CD4-positive, alpha-beta T cell treated with Interleukin-6 for 4 hours (primary cell): ENCODE measurements at regions not wholly inside any gene's neighbourhood (a gene's known extent, or its start where the extent isn't known, plus 50 kb on each side); places are given as distances from the start of the nearest gene placed in this dataset.

Experiments used
- DNase-seq: peaks from one replicate; pipeline ENCODE4 v3.0.0-alpha.2; 2020; ENCODE audit warnings: mixed read lengths

- DNase-seq: no peak
Measured at GRCh38 chr7:42617071-42617765, 294.7 kb downstream of the C7orf25 start.

GRCh38 chr7:42614636-42615035, 297.2 kb downstream of the C7orf25 start:
- no peak for DNase-seq

DNA sequence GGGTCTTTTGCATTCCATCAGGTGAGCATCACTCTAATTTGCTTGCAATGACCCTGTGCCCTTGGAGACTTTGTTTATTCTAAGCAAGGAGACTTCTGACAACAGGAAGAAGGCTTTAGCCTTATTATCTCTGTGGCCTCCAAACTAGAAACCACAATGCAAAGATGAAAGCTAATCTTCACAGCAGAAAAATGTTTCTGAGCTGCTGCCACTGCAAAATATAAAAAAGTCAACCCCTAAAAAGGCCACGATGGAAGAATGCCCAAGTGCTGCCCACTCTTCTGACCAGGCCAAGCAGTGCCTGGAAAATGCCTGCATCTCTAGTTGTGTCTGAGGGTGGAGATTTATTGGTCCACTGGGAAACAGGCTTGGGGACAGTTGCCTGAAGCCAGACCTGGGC, 299.9 kb downstream of the C7orf25 start:
- no peak for DNase-seq

DNA sequence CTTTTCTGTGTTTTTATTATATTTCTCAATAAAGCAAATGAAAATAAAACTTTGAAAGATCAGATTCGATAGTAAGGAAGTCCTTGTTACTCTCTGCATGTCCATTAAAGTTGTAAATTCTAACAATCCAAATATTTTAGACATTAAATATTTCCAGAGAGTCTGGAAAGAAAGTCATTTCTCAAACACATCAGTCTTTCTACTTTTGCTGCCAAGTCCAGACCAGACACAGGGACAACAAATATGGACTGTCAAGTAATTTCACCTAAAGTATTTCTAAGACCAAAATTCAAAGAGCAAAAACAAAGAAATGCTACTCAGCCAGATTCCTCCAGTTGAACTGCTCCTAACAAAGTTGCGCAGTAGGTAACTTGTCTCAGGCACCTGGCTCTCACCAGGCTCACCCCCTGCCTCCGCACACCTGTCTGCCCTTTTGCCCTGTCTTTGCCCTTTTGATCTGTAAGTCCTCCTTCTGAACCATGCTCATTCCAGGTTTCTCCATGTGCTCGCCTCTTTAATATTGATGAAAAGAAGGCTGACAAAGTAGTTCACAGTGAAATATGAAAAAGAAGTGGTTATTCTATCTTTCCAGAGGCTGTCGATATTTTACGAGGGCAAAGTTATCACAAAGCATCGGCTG, 300.5 kb downstream of the C7orf25 start:
- no peak for DNase-seq

DNA sequence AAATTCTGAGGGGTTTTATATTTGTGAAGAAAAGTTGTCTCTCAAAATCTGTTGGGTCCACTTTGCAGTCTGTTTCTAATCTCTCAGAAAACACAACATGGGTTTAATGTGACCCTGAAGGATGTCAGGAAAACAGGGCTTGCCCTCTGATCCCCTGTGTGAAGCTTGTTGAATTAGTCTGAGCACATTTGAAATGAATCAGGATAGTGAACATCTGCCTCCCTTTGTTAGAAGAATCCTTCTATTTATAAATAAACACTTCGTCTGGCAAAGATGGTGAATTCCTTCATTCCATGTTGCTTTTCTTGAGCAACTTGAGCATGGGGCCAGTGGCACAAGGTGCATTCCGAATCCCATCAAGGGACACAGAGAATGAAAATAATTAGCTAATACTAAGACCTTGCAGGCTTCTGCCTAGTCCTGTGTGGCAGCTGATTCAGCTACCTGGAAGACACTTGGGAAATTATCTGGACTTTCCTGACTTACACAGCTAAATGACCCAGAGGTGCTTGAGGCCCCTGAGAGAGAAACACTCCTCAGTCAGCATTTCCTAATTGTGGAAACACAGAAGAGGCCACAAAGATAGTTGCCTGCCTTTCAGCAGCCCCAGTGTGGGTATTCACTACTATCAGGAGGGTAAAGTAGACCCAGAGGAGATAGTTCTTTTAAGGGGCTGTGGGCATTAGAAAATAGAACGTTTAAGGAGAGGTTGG, 305.5 kb downstream of the C7orf25 start:
- no peak for DNase-seq

GRCh38 chr7:42605406-42606192, 306.3 kb downstream of the C7orf25 start:
- DNase-seq: no peak

DNA sequence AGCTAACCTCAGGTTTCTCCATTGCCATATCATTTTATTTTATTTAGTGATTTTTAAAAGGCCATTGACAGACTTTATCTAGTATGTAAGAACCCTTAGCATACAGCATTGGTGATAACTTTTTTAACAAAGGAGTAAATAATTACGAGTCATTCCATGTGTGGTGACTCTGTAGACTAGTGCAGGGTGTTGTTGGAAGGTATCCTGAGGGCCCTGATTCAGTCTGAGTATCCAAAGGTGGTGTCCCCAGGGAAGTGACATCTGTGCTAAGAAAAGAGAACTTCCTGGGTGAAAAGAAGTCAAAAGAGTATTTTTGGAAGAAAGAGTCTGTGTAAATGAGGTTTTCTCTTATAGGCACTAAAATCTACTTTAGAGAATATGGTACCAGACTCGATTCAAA, 308.4 kb downstream of the C7orf25 start:
- DNase-seq: no peak

- DNase-seq: no peak
Measured at GRCh38 chr7:42597300-42597699, 314.6 kb downstream of the C7orf25 start.

- DNase-seq: no peak
Measured at GRCh38 chr7:42596737-42597136, 315.1 kb downstream of the C7orf25 start.

DNA sequence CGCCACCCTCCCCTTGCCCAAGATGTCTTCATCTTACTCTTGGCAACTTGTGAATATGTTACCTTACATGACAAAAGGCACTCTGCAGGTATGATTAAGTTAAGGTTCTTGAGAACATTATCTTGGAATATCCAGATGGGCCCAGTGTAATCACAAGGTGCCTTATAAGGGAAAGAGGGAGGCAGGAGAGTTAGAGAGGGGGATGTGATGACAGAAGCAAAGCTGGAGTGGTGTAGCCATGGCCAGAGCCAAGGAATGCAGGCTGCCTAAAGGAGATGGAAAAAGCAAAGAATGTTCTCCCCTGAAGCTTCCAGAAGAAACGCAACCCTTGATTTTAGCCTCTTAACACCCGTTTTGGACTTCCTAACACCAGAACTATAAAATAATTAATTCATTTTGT, 318.0 kb downstream of the C7orf25 start:
- DNase-seq: no peak

DNA sequence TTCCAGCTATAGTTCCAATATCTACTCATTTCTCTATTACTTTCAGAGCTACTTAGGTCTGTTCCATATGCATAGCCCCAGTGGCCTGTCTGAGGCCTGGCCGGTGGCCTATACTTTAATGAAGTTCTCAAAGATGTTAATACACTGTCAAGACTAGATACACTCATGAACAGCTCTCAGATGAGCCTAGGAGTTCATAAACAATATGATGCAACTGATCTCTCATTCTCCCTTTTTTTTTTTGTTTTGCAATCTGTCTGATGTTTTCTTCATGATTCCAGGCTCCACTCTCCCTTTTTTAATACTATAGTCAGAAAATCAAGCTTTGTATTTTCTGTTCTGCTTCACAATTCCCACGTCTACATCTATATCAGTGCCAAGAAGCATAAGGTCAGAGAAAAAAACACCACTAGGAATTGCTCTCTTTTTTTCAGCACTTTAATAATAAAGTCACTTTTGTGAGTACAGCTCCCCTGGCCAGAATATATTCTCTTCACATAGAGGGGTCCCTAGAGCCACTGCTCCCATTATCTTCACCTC, 321.0 kb downstream of the C7orf25 start:
- no peak for DNase-seq

DNA sequence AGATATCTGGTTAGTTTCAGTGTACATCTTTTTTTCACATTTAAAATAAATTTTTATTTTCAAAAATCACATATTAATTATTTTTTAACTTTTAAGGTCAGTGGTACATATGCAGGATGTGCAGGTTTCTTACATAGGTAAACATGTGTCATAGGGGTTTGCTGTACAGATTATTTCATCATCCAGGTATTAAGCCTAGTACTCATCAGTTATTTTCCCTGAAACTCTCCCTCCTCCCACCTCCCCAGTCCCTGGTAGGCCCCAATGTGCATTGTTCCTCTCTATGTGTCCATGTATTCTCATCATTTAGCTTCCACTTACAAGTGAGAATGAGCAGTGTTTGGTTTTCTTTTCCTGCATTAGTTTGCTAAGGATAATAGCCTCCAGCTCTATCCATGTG, 323.0 kb downstream of the C7orf25 start:
- DNase-seq: no peak

DNA sequence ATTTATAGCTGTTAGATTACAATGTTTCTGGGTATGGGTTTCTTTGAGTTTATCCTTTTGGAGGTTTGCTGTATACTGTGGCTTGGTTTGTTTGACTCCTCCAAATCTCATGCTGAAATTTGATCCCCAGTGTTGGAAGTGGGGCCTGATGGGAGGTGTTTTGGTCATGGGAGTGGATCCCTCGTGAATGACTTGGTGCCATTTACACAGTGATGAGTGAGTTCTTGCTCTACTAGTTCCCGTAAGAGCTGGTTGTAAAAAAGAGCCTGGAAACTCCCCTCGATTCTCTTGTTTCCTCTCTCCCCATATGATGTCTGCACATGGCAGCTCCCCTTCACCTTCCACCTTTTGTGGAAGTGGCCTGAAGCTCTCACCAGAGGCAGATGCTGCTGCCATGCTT, 324.1 kb downstream of the C7orf25 start:
- no peak for DNase-seq

DNA sequence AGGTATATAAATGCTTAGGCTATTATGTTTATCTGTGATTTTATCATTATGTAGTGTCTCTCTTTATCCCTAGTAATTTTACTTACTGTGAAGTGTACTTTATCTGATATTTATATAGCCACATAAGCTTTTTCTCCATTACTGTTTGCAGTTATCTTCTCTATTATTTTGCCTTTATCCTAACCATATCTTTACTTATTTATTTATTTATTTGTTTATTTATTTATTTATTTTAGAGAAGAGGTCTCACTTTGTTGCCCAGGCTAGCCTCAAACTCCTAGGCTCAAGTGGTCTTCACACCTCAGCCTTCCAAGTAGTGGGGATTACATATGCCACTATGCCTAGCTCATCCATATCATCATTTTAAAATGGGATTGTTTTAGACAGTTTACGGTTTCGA, 331.8 kb downstream of the C7orf25 start:
- DNase-seq: no peak

- DNase-seq: no peak
Measured at GRCh38 chr7:42575171-42575570, 336.7 kb downstream of the C7orf25 start.

GRCh38 chr7:42574685-42575084, 337.2 kb downstream of the C7orf25 start:
- DNase-seq: no peak

DNA sequence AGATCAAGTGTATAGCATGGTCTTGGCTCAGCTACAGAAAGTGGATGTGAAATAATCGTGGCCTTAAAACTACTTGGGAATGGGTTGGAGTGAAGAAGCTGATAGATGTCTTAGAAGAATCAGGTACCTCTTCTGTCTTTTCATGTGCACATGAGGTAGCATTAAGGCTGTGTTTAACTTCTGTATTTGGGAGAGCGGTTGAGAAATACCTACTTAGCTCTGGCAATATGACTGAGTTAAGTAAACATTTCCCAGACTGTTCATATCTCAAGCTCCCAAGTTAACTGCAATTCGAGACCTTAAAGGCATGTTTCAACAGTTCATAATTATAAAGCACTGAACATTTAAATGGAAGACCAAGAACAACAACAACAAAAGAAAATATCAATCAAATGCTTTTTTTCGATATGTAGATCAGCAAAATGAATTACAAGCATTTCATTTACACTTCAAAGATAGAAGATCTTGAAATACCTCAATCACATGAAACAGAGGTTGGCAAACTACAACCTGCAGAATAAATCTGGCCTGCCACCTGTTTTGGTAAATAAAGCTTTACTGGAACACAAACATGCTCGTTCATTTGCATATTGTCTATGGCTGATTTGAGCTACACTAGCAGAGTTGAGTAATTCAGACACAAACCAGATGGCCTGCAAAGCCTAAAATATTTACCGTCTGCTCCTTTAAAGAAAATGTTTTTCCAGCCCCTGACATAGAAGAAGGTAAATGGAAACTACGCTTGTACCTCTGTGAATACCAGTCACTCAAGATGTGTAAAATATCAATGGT, 337.1 kb upstream of the GLI3 start:
- DNase-seq: no peak

- no peak for DNase-seq
Measured at GRCh38 chr7:42572561-42572960, 335.6 kb upstream of the GLI3 start.

DNA sequence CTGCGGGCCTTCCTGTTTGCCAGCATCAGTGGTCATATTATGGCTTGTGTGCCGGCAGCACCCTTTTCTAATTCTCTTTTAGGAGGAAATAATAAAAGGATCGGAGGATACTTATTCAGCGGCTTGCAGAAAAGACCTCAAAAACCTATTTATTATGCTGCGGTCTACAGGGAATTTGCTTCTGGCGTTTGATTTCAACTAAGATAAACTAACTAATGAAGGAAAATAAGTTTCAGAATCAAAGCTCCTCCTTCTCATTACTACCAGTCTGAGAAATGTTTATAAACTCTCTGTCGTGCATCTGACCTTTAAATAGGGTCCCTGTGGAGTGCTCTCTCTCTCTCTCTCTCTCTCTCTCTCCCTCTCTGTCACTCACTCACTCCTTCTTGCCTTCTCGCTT, 335.0 kb upstream of the GLI3 start:
- no peak for DNase-seq

DNA sequence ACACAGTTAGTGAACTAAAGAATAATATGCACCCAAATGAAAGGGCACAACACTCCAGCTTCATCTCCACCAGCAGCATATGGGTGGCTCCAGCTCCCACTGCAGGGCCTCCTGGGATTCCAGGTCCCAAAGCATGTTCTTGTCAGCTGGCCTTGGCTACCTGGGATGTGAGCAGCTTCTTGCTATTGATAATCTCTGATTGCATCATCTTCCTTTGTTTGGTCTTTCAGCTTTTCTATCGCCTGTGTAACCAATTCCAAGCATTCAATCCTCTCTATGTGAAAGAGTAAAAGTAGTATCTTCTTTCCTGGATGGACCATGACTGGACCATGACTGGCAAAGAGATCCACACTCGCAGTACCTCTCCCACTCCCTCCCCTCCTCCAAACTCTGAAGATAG, 333.9 kb upstream of the GLI3 start:
- no peak for DNase-seq

DNA sequence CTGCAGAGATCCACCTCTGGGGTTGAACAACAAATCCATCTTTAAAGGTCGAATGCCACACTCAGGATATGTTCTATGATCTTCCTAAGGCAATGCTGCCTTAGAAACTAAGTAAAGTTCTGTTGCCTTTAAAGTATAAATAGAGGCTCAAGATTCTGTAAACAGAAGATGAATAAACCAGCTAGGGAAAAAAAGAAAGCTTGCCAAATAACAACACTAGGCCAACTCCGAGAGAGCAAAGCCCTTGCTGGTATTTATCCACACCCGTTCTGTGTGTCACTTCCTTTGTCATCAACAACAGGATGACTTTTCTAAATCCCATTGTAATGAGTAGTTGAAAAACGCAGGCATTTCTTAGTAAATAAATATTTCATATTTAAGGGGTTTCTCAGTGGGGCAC, 330.0 kb upstream of the GLI3 start:
- no peak for DNase-seq

- no peak for DNase-seq
Measured at GRCh38 chr7:42561797-42562196, 324.8 kb upstream of the GLI3 start.
